Stimulated activated naive B cell treated with anti-CD40 and anti-IgM and Interleukin-4, amounts not matched to agents 10 μg/mL and 1 μg/mL and 100 μg/mL, for 72 hours (primary cell): ENCODE measurements at regions not wholly inside any gene's neighbourhood (a gene's known extent, or its start where the extent isn't known, plus 50 kb on each side); places are given as distances from the start of the nearest gene placed in this dataset.
"Not testable (repeated sequence)": the region's sequence is repeated elsewhere in the genome, so short reads cannot be mapped to it uniquely, and the experiment has no call there.

Experiments used
- ATAC-seq, 2 donors: fragments of 150-1000 bp; cut with Tn5 transposase; replicated peaks; 2 replicates each; pipeline ENCODE4 v1.10.0; 2021; ENCODE audit warnings: moderate library complexity in 1 of 2
- DNase-seq: peaks from one replicate; pipeline ENCODE4 v3.0.0; 2021
- H3K27ac Mint-ChIP-seq: one replicate; pipeline ENCODE4 v1.8.0; 2022; ENCODE audit warnings: mild to moderate bottlenecking, mixed read lengths
- H3K27me3 Mint-ChIP-seq, 2 donors: one replicate each; pipeline ENCODE4 v1.8.0; 2022; ENCODE audit warnings: mixed read lengths in 2 of 2
- H3K36me3 Mint-ChIP-seq, 2 donors: one replicate each; pipeline ENCODE4 v1.8.0; 2022; ENCODE audit warnings: mixed read lengths in 2 of 2, mild to moderate bottlenecking in 1 of 2
- H3K4me1 Mint-ChIP-seq, 2 donors: one replicate each; pipeline ENCODE4 v1.8.0; 2022; ENCODE audit warnings: mixed read lengths in 2 of 2, mild to moderate bottlenecking in 1 of 2
- H3K4me3 Mint-ChIP-seq, 2 donors: one replicate each; pipeline ENCODE4 v1.8.0; 2022; ENCODE audit warnings: mild to moderate bottlenecking in 2 of 2, mixed read lengths in 2 of 2, moderate library complexity in 1 of 2
- H3K9me3 Mint-ChIP-seq, 2 donors: one replicate each; pipeline ENCODE4 v1.8.0; 2022; ENCODE audit warnings: mixed read lengths in 2 of 2, mild to moderate bottlenecking in 1 of 2

GRCh38 chr7:142451817-142452216, 194.0 kb upstream of the PRSS58 start:
- Mint-ChIP-seq H3K4me3 (no peak overlapping the region), H3K4me1 (no peaks in the 10 kb centered on the region), H3K9me3 (no peaks in the 10 kb centered on the region), H3K36me3 (no peaks in the 10 kb centered on the region), H3K27ac (no peak overlapping the region), H3K27me3 (peaks cover 12 to 13% of the 10 kb centered on the region in 2 donors)
- ATAC-seq (no peak), DNase-seq (no peak)

- ATAC-seq (peak in 1 of 2 donors; percentile 27), DNase-seq (no peak)
- Mint-ChIP-seq H3K4me3 (no peak overlapping the region), H3K9me3 (no peaks in the 10 kb centered on the region), H3K36me3 (no peaks in the 10 kb centered on the region), H3K4me1 (no peaks in the 10 kb centered on the region), H3K27ac (no peak overlapping the region), H3K27me3 (peaks cover 12 to 13% of the 10 kb centered on the region in 2 donors)
These were observed 193.4 kb upstream of the PRSS58 start for GRCh38 chr7:142451296-142451695.

GRCh38 chr7:142450695-142451094, 192.8 kb upstream of the PRSS58 start:
- Mint-ChIP-seq H3K9me3 (no peaks in the 10 kb centered on the region), H3K36me3 (no peaks in the 10 kb centered on the region), H3K4me3 (no peak overlapping the region), H3K4me1 (no peaks in the 10 kb centered on the region), H3K27me3 (peaks cover 12 to 13% of the 10 kb centered on the region in 2 donors), H3K27ac (no peak overlapping the region)
- ATAC-seq (no peak), DNase-seq (no peak)

- H3K4me3 Mint-ChIP-seq = no peak overlapping the region
- peaks cover 13 to 14% of the 10 kb centered on the region in 2 donors for H3K27me3 Mint-ChIP-seq
- H3K9me3 Mint-ChIP-seq = no peaks in the 10 kb centered on the region
- no peak for ATAC-seq
- H3K27ac Mint-ChIP-seq = no peak overlapping the region
- DNase-seq = no peak
- no peaks in the 10 kb centered on the region for H3K36me3 Mint-ChIP-seq
- H3K4me1 Mint-ChIP-seq = no peaks in the 10 kb centered on the region
These were observed 192.3 kb upstream of the PRSS58 start for GRCh38 chr7:142450206-142450605.

- H3K9me3 Mint-ChIP-seq, ATAC-seq, H3K4me1 Mint-ChIP-seq, H3K27ac Mint-ChIP-seq, H3K36me3 Mint-ChIP-seq, DNase-seq, H3K4me3 Mint-ChIP-seq: not testable (repeated sequence)
- peaks cover 13 to 23% of the 10 kb centered on the region in 2 donors for H3K27me3 Mint-ChIP-seq
These were observed 191.0 kb upstream of the PRSS58 start for GRCh38 chr7:142448857-142449256.

- Mint-ChIP-seq H3K27ac (no peak overlapping the region), H3K9me3 (no peaks in the 10 kb centered on the region), H3K36me3 (no peaks in the 10 kb centered on the region), H3K4me3 (no peak overlapping the region), H3K4me1 (no peaks in the 10 kb centered on the region), H3K27me3 (peaks cover 13 to 23% of the 10 kb centered on the region in 2 donors)
- DNase-seq = no peak
- no peak for ATAC-seq
These were observed 189.9 kb upstream of the PRSS58 start for GRCh38 chr7:142447762-142448161.

GRCh38 chr7:142445019-142445686, 187.3 kb upstream of the PRSS58 start:
- Mint-ChIP-seq H3K27ac (no peak overlapping the region), H3K4me1 (peaks cover 9 to 12% of the 10 kb centered on the region in 2 donors), H3K27me3 (peaks cover 5 to 20% of the 10 kb centered on the region in 2 donors), H3K9me3 (no peaks in the 10 kb centered on the region), H3K4me3 (no peak overlapping the region), H3K36me3 (no peaks in the 10 kb centered on the region)
- DNase-seq = no peak
- no peak for ATAC-seq

- Mint-ChIP-seq H3K36me3 (peaks cover 0 to 2% of the 10 kb centered on the region in 2 donors), H3K4me1 (peaks cover 10 to 20% of the 10 kb centered on the region in 2 donors), H3K9me3 (peaks cover 0 to 2% of the 10 kb centered on the region in 2 donors), H3K4me3 (no peak overlapping the region), H3K27me3 (peaks cover 3 to 27% of the 10 kb centered on the region in 2 donors), H3K27ac (no peak overlapping the region)
- DNase-seq (no peak), ATAC-seq (no peak)
These were observed 185.6 kb upstream of the PRSS58 start for GRCh38 chr7:142443216-142444010.

GRCh38 chr7:142442396-142442795, 184.5 kb upstream of the PRSS58 start:
- Mint-ChIP-seq H3K27ac (no peak overlapping the region), H3K4me1 (peaks cover 10 to 20% of the 10 kb centered on the region in 2 donors), H3K36me3 (peaks cover 0 to 3% of the 10 kb centered on the region in 2 donors), H3K9me3 (peaks cover 2 to 4% of the 10 kb centered on the region in 2 donors), H3K27me3 (peaks cover 6 to 34% of the 10 kb centered on the region in 2 donors), H3K4me3 (no peak overlapping the region)
- no peak for DNase-seq
- no peak for ATAC-seq

GRCh38 chr7:142440906-142441411, 183.1 kb upstream of the PRSS58 start:
- DNase-seq (no peak), ATAC-seq (no peak)
- Mint-ChIP-seq H3K27me3 (peaks cover 6 to 34% of the 10 kb centered on the region in 2 donors), H3K4me3 (no peak overlapping the region), H3K36me3 (peaks cover 0 to 7% of the 10 kb centered on the region in 2 donors), H3K27ac (no peak overlapping the region), H3K4me1 (peaks cover 10 to 20% of the 10 kb centered on the region in 2 donors), H3K9me3 (peaks cover 4 to 8% of the 10 kb centered on the region in 2 donors)

GRCh38 chr7:142440219-142440905, 182.5 kb upstream of the PRSS58 start:
- no peak overlapping the region for H3K4me3 Mint-ChIP-seq
- H3K27me3 Mint-ChIP-seq = peaks cover 6 to 33% of the 10 kb centered on the region in 2 donors
- peaks cover 10 to 20% of the 10 kb centered on the region in 2 donors for H3K4me1 Mint-ChIP-seq
- no peak overlapping the region for H3K27ac Mint-ChIP-seq
- H3K9me3 Mint-ChIP-seq = peaks cover 7 to 14% of the 10 kb centered on the region in 2 donors
- H3K36me3 Mint-ChIP-seq = peaks cover 2 to 10% of the 10 kb centered on the region in 2 donors
- no peak for DNase-seq
- no peak for ATAC-seq

- no peak overlapping the region for H3K4me3 Mint-ChIP-seq
- peaks cover 10 to 20% of the 10 kb centered on the region in 2 donors for H3K4me1 Mint-ChIP-seq
- H3K9me3 Mint-ChIP-seq = peaks cover 7 to 17% of the 10 kb centered on the region in 2 donors
- H3K36me3 Mint-ChIP-seq = peaks cover 2 to 10% of the 10 kb centered on the region in 2 donors
- peak; percentile 68 to 80 for ATAC-seq
- H3K27ac Mint-ChIP-seq = no peak overlapping the region
- peaks cover 6 to 27% of the 10 kb centered on the region in 2 donors for H3K27me3 Mint-ChIP-seq
- DNase-seq = no peak
These were observed 181.9 kb upstream of the PRSS58 start for GRCh38 chr7:142439739-142440138.

GRCh38 chr7:142438923-142439515, 181.2 kb upstream of the PRSS58 start:
- no peak for DNase-seq
- ATAC-seq = no peak
- peaks cover 2 to 10% of the 10 kb centered on the region in 2 donors for H3K36me3 Mint-ChIP-seq
- no peak overlapping the region for H3K4me3 Mint-ChIP-seq
- H3K27ac Mint-ChIP-seq = no peak overlapping the region
- peaks cover 6 to 23% of the 10 kb centered on the region in 2 donors for H3K27me3 Mint-ChIP-seq
- peaks cover 14 to 27% of the 10 kb centered on the region in 2 donors for H3K4me1 Mint-ChIP-seq
- peaks cover 7 to 17% of the 10 kb centered on the region in 2 donors for H3K9me3 Mint-ChIP-seq
